ENCODE measurements at regions not wholly inside any gene's neighbourhood (a gene's known extent, or its start where the extent isn't known, plus 50 kb on each side); places are given as distances from the start of the nearest gene placed in this dataset.

GRCh38 chr10:29130190-29130673 is 158.6 kb upstream of the LYZL1 start:
- Histone ChIP-seq H3K9ac (ENCODE audit: insufficient read depth in 1 of 2, low read depth in 2 of 2, low read length in 2 of 2) (no peak overlapping the region), H3K4me2 (ENCODE audit: insufficient read depth, low read length) (no peak overlapping the region), H3K79me2 (ENCODE audit: control insufficient read depth, insufficient read depth, low read length) (no peaks in the 10 kb centered on the region), H3K27me3 (ENCODE audit: control insufficient read depth in 2 of 2, insufficient read depth in 2 of 2, low read length in 2 of 2) (peaks cover 2 to 3% of the 10 kb centered on the region in 2 experiments; a peak in 3 of 5 replicates), H2AFZ (ENCODE audit: low read depth, low read length) (no peak overlapping the region), H3K9me3 (replicated peaks; ENCODE audit: control insufficient read depth, insufficient read depth, low read depth, low read length) (no peaks in the 10 kb centered on the region), H3K4me1 (replicated peaks in 1 of 2; ENCODE audit: control insufficient read depth in 2 of 2, insufficient read depth in 2 of 2, low read length in 2 of 2) (peaks cover 15 to 27% of the 10 kb centered on the region in 2 experiments), H3K4me3 (no peak overlapping the region), H3K9me1 (ENCODE audit: control insufficient read depth, insufficient read depth, low read length) (no peaks in the 10 kb centered on the region), H3K27ac (ENCODE audit: extremely low read depth, low read depth, low read length) (no peak overlapping the region), H3K36me3 (ENCODE audit: control insufficient read depth, insufficient read depth, low read length) (no peaks in the 10 kb centered on the region), H4K20me1 (replicated peaks; ENCODE audit: control insufficient read depth, insufficient read depth, low read length) (no peaks in the 10 kb centered on the region)
- in situ Hi-C loops (cut with MboI) = loop anchor here (25.0 kb wide), 1 partner anchor 468 kb away; no protein-coding TSS in a partner anchor
- POLR2A ChIA-PET = no interaction called here
- FAIRE-seq (peak; percentile 67), DNase-seq (ENCODE audit: extremely low read depth in 1 of 4, low spot score in 3 of 4) (peak; percentile 29 to 52 (median 43)), ATAC-seq (no peak; the same call in 2 of the 3 replicates)
- CTCF ChIA-PET (ENCODE audit: low intra/inter-chr PET ratio) = interaction anchor here (0.6 to 1.4 kb wide), 2 partner anchors 453 to 502 kb away, joined by 5 to 11 read pairs; no protein-coding TSS in a partner anchor
- BruUV-seq (replicated peaks) = no TSS peak
- intact Hi-C loops (cut with micrococcal nuclease) = loop anchor here (2.0 to 5.0 kb wide), 3 partner anchors 123 to 468 kb away; partner anchors contain the start of gene BAMBI
- WGBS (ENCODE audit: insufficient coverage, low coverage, missing lambda C conversion rate) = 0% methylated on average over 1 of the region's 1 CpG
- TF ChIP-seq ZNF24 (IDR thresholded peaks at IDR 0.05) (peak; percentile 23; the same call in 1 of the 2 replicates), CBFA2T3 (IDR thresholded peaks at IDR 0.05) (peak; percentile 53), POU5F1 (IDR thresholded peaks at IDR 0.05; ENCODE audit: borderline replicate concordance, low read depth, low read length, partially characterized antibody) (no peak), REST (IDR thresholded peaks at IDR 0.05; ENCODE audit: borderline replicate concordance) (peak; percentile 57; the same call in 1 of the 2 replicates), REST (CRISPR knock-in tag; IDR thresholded peaks at IDR 0.05; ENCODE audit: low read depth) (no peak), IRF1 (CRISPR knock-in tag; IDR thresholded peaks at IDR 0.05; ENCODE audit: borderline replicate concordance) (no peak), TCF3 (CRISPR knock-in tag; IDR thresholded peaks at IDR 0.05) (0 out of 2 replicates have a peak, but pooled peaks have one; percentile 25), RAD21 (CRISPR knock-in tag; conservative IDR thresholded peaks at IDR 0.05 in 1 of 2, IDR thresholded peaks at IDR 0.05 in 1 of 2) (peak; percentile 53 to 79), CTBP1 (IDR thresholded peaks at IDR 0.05; ENCODE audit: borderline replicate concordance) (0 out of 2 replicates have a peak, but pooled peaks have one; percentile 21), SOX6 (IDR thresholded peaks at IDR 0.05) (peak; percentile 68; the same call in 1 of the 2 replicates), ETS1 (conservative IDR thresholded peaks at IDR 0.05; ENCODE audit: control insufficient read depth, low read depth, low read length) (no peak)
